GM18499 (cell line): ENCODE measurements at regions not wholly inside any gene's neighbourhood (a gene's known extent, or its start where the extent isn't known, plus 50 kb on each side); places are given as distances from the start of the nearest gene placed in this dataset.
"Not testable (repeated sequence)": the region's sequence is repeated elsewhere in the genome, so short reads cannot be mapped to it uniquely, and the experiment has no call there.

Experiments
- ATAC-seq: cut with Tn5 transposase; IDR thresholded peaks from one replicate; pipeline ENCODE4 v1.9.1; 2021; ENCODE audit warnings: moderate number of reproducible peaks; ENCODE audit not compliant: insufficient read depth, unreplicated experiment

DNA sequence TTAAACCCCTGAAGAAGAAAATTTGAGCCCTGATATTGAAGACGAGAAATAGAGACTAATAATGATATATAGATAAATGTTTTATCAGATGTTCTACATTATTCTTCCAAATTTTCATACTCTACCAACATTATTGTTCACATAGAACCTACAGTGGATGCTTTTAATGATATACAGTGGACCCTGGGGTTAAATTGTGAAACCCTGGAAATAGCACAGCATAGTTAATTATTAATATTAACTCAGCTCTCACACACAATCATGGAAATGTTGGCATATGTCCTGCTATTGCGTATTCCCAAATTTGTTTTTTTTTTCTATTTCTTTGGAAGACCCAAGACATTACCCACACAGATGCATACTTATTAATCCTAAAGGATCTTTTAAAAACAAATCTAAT is 579.9 kb downstream of the CCDC85A start:
- no peak for ATAC-seq

DNA sequence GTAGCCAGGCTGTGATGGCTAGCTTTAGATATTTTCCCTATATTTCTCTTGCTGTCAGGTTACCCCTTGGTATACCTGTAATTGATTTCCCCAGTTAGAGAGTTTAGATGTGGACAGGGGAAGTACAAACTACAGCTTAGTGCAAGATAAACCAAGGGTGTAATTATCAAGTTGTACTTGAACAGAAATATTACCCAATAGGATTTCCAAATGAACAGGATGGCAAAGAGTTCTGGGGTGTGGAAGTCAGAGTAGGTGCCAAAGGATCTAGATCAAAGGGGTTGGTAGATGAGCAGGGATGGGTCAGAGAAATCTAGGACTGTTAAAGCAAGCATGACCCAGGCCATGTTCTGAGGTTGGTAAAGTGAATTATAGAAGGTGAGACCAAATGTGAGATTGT is 585.2 kb downstream of the CCDC85A start:
- ATAC-seq = no peak

DNA sequence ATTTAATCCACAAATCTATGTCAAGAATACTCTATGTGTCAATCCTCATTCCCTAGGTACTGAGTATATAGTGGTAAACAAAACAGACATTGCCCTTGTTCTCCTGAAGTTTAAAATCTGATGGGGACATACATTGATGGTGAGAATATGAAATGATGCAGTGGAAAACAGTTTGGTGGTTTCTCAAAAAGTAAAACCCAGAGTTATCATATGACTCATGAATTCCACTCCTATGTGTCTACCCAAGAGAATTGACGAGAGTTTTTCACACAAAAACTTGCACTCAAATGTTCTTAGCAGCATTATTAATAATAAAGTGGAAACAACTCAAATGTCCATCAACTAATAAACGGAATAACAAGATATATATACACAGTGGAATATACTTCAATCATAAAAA is 586.7 kb downstream of the CCDC85A start:
- no peak for ATAC-seq

DNA sequence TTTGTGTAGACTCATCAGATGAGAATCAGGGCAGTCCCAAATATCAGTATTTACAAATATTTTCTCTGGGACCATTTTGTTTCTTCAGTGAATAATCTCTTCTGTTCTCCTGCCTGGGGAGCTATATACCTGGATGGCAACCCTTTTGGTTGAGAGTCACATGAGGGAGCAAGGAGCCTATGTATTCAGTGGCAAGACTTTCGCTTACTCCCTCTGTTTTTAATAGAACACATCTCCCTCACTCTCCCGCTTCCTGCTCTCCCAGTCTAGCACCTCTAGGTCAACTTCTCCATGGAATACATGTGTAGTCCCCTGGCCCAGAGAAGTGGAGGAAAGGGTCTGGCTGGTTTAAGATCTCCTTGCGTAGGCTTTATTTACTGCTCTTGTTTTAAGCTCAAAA is 600.3 kb downstream of the CCDC85A start:
- ATAC-seq = no peak

DNA sequence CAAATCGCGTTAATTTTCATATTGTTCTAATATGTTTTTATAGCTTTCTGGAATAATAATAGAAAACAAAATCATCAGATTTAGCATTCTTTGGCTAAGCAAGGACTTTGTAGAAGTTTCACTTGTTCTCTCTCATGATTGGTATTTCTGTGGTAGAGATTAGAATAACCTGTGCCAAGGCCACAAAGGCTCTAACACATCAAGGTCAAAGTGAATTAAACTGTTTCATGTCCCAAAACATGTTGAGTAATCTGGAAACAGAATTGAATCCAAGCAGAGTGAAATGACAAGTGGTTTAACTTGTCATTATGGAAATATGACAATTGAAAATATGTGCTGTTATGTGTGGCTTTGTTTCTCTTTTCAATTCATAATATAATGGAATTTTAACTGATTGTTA is 617.4 kb downstream of the CCDC85A start:
- ATAC-seq = no peak

DNA sequence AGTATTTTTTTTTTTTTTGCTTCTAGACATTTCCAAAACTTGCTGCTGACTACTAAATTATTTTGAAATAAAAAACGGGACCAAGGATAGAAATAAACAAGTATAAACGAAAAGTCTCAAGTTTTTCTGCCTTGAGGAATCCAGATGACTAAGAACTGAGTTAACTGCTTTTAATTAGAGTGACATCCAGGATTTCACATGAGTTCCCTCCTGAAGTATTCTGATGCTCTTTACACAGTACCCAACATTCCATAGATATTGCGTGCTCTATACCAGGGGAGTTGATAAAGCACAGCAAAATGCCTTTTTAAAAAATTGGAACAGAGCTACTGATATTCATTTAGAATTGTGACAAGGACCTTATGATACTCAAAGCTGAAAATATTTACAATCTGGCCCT is 618.0 kb downstream of the CCDC85A start:
- no peak for ATAC-seq

DNA sequence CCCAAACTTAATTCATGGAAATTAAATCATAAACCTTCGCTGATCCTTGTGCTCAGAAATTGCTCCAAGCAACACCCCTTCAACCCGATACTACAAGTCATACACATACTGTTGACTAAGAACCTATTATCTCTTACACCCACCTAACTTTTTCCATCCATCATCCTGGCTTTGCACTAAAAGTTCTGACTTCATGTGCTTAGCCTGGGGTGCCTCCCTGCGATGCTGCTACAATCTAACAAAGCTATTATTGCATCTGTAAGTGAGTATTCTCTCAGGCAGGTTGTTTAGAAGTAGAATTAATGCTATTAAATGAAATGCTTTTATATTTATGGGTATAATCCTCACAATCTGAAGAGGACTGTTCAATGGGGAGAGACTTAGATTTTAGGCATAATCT is 619.8 kb downstream of the CCDC85A start:
- no peak for ATAC-seq

DNA sequence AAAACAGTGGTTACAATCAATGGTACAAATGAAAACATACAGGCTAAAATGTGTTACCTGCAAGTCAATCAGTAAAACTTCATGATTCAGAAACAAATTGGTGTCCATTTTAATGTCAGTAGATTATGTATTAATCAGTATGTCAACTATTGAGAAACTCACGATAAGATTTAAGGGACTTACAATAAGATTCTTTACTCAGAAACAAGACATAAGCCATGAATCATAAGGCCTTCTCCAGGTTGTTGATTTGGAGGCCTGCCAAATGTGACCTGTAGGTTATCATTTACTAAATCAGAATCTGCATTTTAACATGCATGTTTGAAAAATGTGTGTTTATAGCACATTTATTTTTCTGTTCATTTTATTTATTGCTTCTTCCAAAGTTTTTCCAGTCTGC is 623.1 kb downstream of the CCDC85A start:
- ATAC-seq = no peak

DNA sequence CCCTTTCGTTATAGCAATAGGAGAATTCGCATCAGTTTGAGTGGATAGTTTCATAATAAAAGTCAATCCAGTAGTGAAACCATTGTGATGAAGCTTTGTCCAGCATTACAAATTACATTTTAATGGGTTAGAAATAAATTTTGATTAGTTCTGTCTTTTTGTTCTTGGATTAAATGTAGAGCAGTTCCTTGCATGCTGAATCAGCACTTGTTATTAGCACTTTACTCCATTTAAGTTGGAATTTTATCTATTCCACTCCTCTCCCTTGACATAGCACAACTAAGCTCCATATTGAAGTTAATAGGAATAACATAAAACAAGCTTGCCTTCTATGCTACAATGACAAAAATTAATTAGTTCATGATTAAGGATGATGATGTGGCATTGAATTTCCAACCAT is 624.1 kb downstream of the CCDC85A start:
- ATAC-seq = no peak

DNA sequence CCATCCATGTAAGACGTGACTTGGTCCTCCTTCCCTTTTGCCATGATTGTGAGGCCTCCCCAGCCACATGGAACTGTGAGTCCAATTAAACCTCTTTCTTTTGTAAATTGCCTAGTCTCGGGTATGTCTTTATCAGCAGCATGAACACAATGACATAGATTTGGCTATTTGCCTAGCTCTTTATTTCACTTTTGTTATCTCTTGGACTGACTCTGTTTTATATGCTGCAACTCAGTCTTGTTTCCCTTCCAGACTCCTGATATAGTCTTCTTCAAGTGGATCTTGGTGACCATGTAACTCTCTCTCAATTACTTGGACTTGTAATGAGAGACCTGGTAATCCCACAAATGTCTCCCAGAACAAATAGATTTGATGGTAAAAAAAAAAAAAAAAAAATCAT is 627.6 kb downstream of the CCDC85A start:
- no peak for ATAC-seq

DNA sequence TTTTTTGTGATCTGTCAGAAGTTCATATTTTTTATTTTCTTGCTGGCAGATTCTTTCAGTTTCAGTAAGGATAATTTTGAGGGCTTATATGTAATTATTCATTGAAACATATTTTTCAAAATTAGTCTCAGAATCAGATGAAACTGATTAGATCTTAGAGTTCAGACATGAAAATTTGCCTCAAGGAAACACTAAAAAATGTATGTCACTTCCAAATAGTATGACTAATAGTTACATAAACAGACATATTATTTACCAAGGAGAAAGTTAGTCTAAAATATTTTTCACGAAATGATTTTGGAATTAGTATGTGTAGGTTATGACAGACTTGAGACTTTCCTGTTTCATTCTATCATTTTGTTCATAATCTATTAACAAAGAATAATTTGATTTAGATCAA is 628.6 kb downstream of the CCDC85A start:
- ATAC-seq = no peak

DNA sequence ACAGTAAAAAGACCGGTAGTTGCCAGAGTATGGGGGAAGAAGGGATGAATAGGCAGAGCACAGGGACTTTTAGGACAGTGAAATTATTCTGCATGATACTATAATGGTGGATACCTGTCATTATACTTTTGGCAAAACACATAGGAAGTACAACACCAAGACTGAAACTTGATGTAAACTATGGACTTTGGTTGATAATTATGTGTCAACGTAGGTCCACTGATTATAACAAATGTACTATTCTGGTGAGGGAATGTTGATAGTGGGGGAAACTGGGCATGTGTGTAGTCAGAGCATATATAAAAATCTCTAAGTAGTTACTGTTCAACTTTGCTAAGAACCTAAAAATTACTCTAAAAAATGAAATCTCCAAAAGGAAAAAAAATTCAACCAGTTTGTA is 629.7 kb downstream of the CCDC85A start:
- no peak for ATAC-seq

DNA sequence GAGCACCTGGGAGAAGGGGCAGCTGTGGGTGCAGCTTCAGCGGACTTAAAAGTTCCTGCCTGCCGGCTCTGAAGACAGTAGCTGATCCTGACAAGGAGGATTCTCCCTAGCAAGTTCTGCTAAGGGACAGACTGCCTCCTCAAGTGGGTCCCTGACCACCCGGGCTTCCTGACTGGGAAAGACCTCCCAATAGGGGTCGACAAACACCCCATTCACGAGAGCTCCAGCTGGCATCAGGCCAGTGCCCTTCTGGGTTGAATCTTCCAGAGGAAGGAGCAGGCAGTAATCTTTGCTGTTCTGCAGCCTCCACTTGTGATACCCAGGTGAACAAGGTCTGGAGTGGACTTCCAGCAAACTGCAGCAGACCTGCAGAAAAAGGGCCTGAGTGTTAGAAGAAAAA is 632.9 kb downstream of the CCDC85A start:
- ATAC-seq = no peak

DNA sequence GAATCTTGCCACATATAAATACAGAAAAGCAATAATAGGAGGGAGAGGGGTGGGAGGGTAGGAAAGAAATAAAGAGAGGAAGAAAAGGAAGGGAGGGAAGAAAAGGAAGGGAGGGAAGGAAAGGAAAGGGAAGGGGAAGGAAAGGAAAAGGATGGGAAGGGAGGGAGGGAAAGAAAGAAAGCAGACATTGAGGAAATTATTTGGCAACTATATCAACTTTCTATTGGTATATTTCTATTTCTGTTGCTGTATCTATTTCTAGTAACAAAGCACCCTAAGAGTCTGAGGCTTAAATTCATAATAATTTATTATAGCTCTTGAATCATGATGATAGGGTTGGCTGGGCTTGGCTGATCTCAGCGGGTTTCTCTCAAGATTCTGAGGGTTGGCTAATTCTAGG is 648.0 kb downstream of the CCDC85A start:
- ATAC-seq = no peak

DNA sequence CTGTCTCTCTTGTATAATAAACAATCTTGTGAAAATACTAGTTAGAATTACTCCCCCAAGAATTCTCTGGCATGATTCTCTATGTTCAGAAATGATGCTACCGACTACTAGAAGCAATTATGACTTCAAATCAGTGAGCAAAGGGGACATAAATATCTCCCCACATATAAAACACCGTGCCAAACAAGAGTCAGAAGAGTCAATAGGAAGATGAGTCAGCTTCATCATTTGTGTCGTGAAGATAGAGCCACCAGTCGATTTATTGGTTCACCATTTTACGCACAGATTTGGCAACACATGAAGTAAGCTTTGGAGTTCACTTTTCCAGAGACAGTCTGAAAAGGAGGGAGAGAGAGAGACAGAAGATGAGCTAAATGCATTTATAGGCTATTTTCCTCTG is 650.9 kb downstream of the CCDC85A start:
- no peak for ATAC-seq

DNA sequence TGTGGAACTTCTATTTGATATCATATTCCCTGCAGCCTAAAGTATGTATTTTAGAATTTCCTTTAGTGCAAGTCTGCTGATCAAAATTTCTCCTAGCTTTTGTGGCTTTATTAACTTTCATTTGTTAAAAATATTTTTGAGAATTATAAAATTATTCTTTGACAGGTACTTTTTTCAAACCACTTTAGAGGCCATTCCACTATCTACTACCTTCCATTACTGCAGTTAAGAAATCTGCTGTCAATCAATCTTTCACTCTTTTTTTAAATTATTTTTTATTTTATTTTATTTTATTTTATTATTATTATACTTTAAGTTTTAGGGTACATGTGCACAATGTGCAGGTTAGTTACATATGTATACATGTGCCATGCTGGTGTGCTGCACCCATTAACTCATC is 656.2 kb downstream of the CCDC85A start:
- ATAC-seq = not testable (repeated sequence)

DNA sequence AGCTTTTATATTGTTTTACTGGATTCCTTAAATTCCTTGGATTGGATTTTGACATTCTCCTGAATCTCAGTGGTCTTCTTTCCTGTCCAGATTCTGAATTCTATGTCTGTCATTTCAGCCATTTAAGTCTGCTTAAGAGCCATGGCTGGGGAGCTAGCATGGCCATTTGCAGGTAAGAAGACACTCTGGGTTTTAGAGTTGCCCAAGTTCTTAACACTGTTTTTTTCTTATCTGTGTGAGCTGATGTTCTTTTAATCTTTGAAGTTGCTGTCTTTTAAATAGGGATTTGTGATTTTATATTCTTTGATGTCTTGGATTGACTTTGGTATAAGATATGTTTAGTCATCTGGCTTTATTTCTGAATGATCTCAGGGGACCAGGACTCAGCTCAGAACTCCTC is 677.2 kb downstream of the CCDC85A start:
- ATAC-seq = no peak

DNA sequence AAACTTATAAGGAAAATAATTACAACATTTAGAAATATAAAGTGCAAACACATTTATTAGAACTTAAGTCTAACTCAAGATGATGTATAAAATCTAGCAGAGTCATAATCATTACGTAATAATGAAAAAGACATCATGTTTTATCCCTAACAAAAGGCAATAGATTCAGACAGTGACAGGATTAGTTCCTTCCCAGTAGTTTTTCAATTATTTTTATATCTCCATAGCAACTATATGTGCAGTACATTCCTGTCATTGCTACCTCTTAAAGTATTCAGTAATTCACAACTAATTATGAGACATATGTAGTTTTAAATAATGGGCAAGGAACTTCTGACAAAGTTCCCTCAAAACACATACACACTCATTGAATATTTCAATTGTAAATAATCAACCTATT is 687.9 kb downstream of the CCDC85A start:
- no peak for ATAC-seq

DNA sequence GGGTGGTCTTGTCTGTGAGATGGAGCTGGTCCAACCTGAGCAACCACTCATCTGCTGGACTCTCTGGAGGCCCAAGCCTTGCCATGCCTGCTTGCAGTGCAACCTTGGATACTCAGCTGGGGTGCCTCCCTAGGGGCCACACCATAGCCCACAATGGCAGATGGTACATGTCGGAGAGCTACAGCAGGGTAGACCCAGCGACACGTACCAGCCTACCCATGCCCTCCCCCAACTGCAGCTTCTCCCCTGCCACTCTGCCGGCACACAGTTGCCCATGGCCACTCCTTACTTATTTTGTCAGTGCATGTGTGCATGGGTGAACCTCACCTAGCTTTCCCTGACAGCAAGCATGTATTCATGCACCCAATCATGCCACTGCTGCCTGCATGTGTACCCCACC is 690.9 kb downstream of the CCDC85A start:
- ATAC-seq = no peak

DNA sequence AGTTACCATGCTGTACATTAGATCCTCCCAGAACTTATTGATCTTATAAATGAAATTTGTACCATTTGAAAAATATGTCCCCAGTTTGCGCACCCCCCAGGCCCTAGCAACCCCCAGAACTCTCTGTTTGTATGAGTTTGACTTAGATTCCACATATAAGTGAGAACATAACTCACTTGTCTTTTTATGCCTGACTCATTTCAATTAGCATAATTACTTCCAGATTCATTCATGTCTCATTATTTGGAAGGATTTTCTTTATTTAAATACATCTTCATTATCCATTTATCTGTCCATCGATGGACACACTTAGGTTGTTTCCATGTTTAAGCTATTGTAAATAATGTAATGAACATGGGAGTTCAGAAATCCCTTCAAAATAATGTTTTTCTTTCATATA is 705.9 kb downstream of the CCDC85A start:
- no peak for ATAC-seq

DNA sequence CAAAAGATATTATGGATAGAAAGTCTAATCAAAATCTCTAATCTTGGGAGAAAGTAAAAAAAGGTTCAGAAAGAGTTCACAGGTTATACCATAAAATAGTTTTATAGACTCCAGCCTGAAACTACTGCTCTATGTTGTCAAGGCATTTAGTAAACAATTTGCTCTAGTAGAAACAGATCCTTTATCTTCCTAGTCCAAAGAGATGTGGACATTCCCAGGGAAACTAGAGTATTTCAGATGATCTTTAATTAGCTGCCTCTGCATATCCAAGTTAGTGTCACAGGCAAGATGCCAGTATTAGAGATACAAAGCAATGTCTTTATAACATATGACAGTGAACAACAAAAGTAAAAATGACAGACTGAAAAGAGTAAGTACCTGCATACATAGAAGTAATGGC is 708.6 kb downstream of the CCDC85A start:
- no peak for ATAC-seq

DNA sequence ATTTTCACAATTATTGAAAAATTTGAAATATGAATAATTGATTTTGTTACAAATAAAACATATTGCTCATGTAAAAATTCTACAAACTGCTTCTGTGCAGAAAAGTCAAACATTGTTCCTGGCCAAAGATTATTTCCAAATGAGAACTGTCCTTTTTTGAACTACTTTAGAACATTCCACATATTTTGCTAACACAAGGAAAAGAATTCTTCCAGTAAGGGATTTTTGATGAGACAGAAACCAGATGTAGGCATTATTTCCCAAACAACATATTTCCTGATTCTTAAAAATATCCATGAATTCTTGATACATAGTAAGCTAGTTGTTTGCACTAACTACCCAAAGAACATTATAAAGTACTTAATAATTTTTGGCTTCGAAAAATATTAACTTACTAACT is 715.2 kb downstream of the CCDC85A start:
- ATAC-seq = no peak

DNA sequence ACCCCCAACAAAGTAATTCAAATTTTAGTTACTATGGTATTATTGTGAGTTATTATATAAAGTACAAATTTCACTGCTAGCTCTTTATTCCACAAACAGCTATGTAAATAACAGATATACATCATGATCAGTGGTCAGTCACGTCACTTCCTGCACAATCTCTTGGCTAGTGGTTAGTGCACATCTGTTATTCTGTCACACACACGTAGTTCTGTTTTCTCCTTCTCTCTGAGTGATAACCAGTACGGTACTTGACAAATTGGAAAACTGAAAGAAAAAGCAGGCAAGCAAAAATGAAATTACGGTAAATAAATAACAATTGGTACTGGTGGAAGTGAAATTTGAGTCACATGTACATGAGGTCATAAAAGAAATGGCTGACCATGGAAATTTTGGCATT is 728.7 kb downstream of the CCDC85A start:
- ATAC-seq = no peak
